Liver (tissue), 8 donors: ENCODE measurements at regions not wholly inside any gene's neighbourhood (a gene's known extent, or its start where the extent isn't known, plus 50 kb on each side); places are given as distances from the start of the nearest gene placed in this dataset.

Experiments
- DNase-seq: peaks from one replicate; pipeline ENCODE4 v3.0.0-alpha.2; 2017; ENCODE audit warnings: low spot score
- H3K27ac ChIP-seq, 2 donors: one replicate each; pipeline ENCODE4 v1.7.0; 2013; ENCODE audit warnings: inconsistent platforms in 2 of 2, low read length in 2 of 2, control low read depth in 1 of 2, low read depth in 1 of 2, mild to moderate bottlenecking in 1 of 2
- H3K27me3 ChIP-seq, 4 donors: one replicate each; pipeline versions ENCODE4 v1.6.1 to v1.7.0; 2013; ENCODE audit warnings: low read length in 3 of 4, inconsistent platforms in 1 of 4, mild to moderate bottlenecking in 1 of 4, moderate library complexity in 1 of 4; ENCODE audit not compliant: control insufficient read depth in 4 of 4, insufficient read depth in 4 of 4
- H3K36me3 ChIP-seq, 4 donors: one replicate each; pipeline versions ENCODE4 v1.6.1 to v1.7.0; 2013; ENCODE audit warnings: low read length in 3 of 4, mild to moderate bottlenecking in 3 of 4, low read depth in 1 of 4, moderate library complexity in 1 of 4; ENCODE audit not compliant: control insufficient read depth in 4 of 4, insufficient read depth in 3 of 4
- H3K4me1 ChIP-seq, 4 donors: one replicate each; pipeline versions ENCODE4 v1.6.1 to v1.7.0; 2013; ENCODE audit warnings: low read length in 3 of 4, mild to moderate bottlenecking in 3 of 4, moderate library complexity in 1 of 4; ENCODE audit not compliant: control insufficient read depth in 4 of 4, insufficient read depth in 4 of 4
- H3K4me3 ChIP-seq, 3 donors: one replicate each; pipeline versions ENCODE4 v1.6.1 to v1.7.0; 2013; ENCODE audit warnings: low read length in 3 of 3, control low read depth in 1 of 3, low read depth in 1 of 3, mild to moderate bottlenecking in 1 of 3
- H3K9ac ChIP-seq, 2 donors: one replicate each; pipeline ENCODE4 v1.7.0; 2013; ENCODE audit warnings: low read length in 2 of 2, mild to moderate bottlenecking in 2 of 2, moderate library complexity in 2 of 2, control low read depth in 1 of 2, low read depth in 1 of 2
- H3K9me3 ChIP-seq, 4 donors: one replicate each; pipeline versions ENCODE4 v1.6.1 to v1.7.0; 2013; ENCODE audit warnings: low read length in 3 of 4; ENCODE audit not compliant: control insufficient read depth in 4 of 4
- ATF3 ChIP-seq: IDR thresholded peaks from 2 replicates; pipeline ENCODE4 v1.6.1; 2016; ENCODE audit warnings: antibody characterized with exemption
- CTCF ChIP-seq: fragments of 150-350 bp; IDR thresholded peaks from 2 replicates; pipeline ENCODE4 v1.5.1; 2017; ENCODE audit warnings: improper control_type of control experiment, low read depth, low read length; ENCODE audit not compliant: missing input control
- EGR1 ChIP-seq, 2 donors: IDR thresholded peaks; 2 replicates each; pipeline ENCODE4 v1.6.1; 2016 to 2018; ENCODE audit warnings: antibody characterized with exemption in 2 of 2, low read depth in 2 of 2
- FOXA2 ChIP-seq: IDR thresholded peaks from 2 replicates; pipeline ENCODE4 v1.6.1; 2016; ENCODE audit warnings: antibody characterized with exemption
- GABPA ChIP-seq, 2 donors: IDR thresholded peaks in 1 of 2; conservative IDR thresholded peaks in 1 of 2; 2 replicates each; pipeline ENCODE4 v1.6.1; 2016; ENCODE audit warnings: antibody characterized with exemption in 2 of 2, mild to moderate bottlenecking in 1 of 2, moderate library complexity in 1 of 2
- HNF4A ChIP-seq, 2 donors: conservative IDR thresholded peaks; 2 replicates each; pipeline ENCODE4 v1.6.1; 2016; ENCODE audit warnings: antibody characterized with exemption in 2 of 2, mild to moderate bottlenecking in 2 of 2
- HNF4G ChIP-seq: IDR thresholded peaks from 2 replicates; pipeline ENCODE4 v1.6.1; 2016; ENCODE audit warnings: antibody characterized with exemption
- JUND ChIP-seq, 2 donors: IDR thresholded peaks; 2 replicates each; pipeline ENCODE4 v1.6.1; 2016; ENCODE audit warnings: antibody characterized with exemption in 2 of 2
- MAX ChIP-seq: IDR thresholded peaks from 2 replicates; pipeline ENCODE4 v1.6.1; 2016; ENCODE audit warnings: antibody characterized with exemption
- NR2F2 ChIP-seq: IDR thresholded peaks from 2 replicates; pipeline ENCODE4 v1.6.1; 2016; ENCODE audit warnings: antibody characterized with exemption
- RAD21 ChIP-seq, 2 donors: IDR thresholded peaks; 2 replicates each; pipeline ENCODE4 v1.6.1; 2016; ENCODE audit warnings: antibody characterized with exemption in 2 of 2, mild to moderate bottlenecking in 2 of 2
- REST ChIP-seq: IDR thresholded peaks from 2 replicates; pipeline ENCODE4 v1.6.1; 2016; ENCODE audit warnings: antibody characterized with exemption, mild to moderate bottlenecking
- RXRA ChIP-seq, 2 donors: IDR thresholded peaks; 2 replicates each; pipeline ENCODE4 v1.6.1; 2017 to 2018; ENCODE audit warnings: antibody characterized with exemption in 2 of 2, mild to moderate bottlenecking in 1 of 2
- SP1 ChIP-seq: IDR thresholded peaks from 2 replicates; pipeline ENCODE4 v1.6.1; 2018; ENCODE audit warnings: antibody characterized with exemption, mild to moderate bottlenecking
- TAF1 ChIP-seq: conservative IDR thresholded peaks from 2 replicates; pipeline ENCODE4 v1.6.1; 2016; ENCODE audit warnings: antibody characterized with exemption, mild to moderate bottlenecking
- YY1 ChIP-seq: IDR thresholded peaks from 2 replicates; pipeline ENCODE4 v1.6.1; 2016; ENCODE audit warnings: antibody characterized with exemption, mild to moderate bottlenecking
- ZBTB33 ChIP-seq: IDR thresholded peaks from 2 replicates; pipeline ENCODE4 v1.6.1; 2016; ENCODE audit warnings: antibody characterized with exemption
- WGBS: extraction: QIAGEN DNeasy Blood & Tissue Kit; methylation state at CpG from one replicate; pipeline ENCODE4 v1.1.7; 2013; 5-methylcytosine and 5-hydroxymethylcytosine counted together
- donor health status: healthy.
- donor health status: healthy.
- donor health status: healthy.
- donor health status: healthy.
- donor health status: healthy.

- Histone ChIP-seq H3K36me3 (no peaks in the 10 kb centered on the region), H3K4me3 (no peak overlapping the region), H3K9ac (no peak overlapping the region), H3K9me3 (no peaks in the 10 kb centered on the region), H3K4me1 (no peaks in the 10 kb centered on the region), H3K27ac (no peak overlapping the region), H3K27me3 (no peaks in the 10 kb centered on the region)
- WGBS: 28% methylated on average over 4 of the region's 4 CpGs
- TF ChIP-seq NR2F2: no peak
- no peak for TF ChIP-seq HNF4G
- TF ChIP-seq CTCF: peak; percentile 97
- TF ChIP-seq RAD21 (IDR thresholded peaks at IDR 0.05): peak; percentile 97 to 98
- peak; percentile 11 for TF ChIP-seq ZBTB33
- peak; percentile 49 for DNase-seq
Observed at GRCh38 chr4:104860238-104861123, 286.2 kb upstream of the TET2 start.

- no peak for DNase-seq
- H3K27me3 ChIP-seq: no peaks in the 10 kb centered on the region
- H3K27ac ChIP-seq: no peak overlapping the region
- H3K4me3 ChIP-seq: no peak overlapping the region
- H3K9me3 ChIP-seq: no peaks in the 10 kb centered on the region
- no peaks in the 10 kb centered on the region for H3K4me1 ChIP-seq
- no peak for TF ChIP-seq EGR1 (IDR thresholded peaks at IDR 0.05; ENCODE audit: low read depth in 2 of 2)
- no peaks in the 10 kb centered on the region for H3K36me3 ChIP-seq
- WGBS: 94% methylated on average over 4 of the region's 4 CpGs
- H3K9ac ChIP-seq: no peak overlapping the region
Observed at GRCh38 chr4:104866809-104867208, 279.9 kb upstream of the TET2 start.

GRCh38 chr4:104868533-104868932 lies 278.1 kb upstream of the TET2 start:
- no peak overlapping the region for H3K4me3 ChIP-seq
- no peaks in the 10 kb centered on the region for H3K27me3 ChIP-seq
- no peak overlapping the region for H3K27ac ChIP-seq
- no peaks in the 10 kb centered on the region for H3K4me1 ChIP-seq
- DNase-seq: no peak
- H3K9me3 ChIP-seq: no peaks in the 10 kb centered on the region
- no peak overlapping the region for H3K9ac ChIP-seq
- H3K36me3 ChIP-seq: no peaks in the 10 kb centered on the region
- TF ChIP-seq GABPA (IDR thresholded peaks at IDR 0.05 in 1 of 2, conservative IDR thresholded peaks at IDR 0.05 in 1 of 2) (no peak), EGR1 (IDR thresholded peaks at IDR 0.05; ENCODE audit: low read depth in 2 of 2) (no peak), NR2F2 (no peak), SP1 (no peak), FOXA2 (no peak), JUND (IDR thresholded peaks at IDR 0.05) (no peak), TAF1 (no peak), HNF4A (conservative IDR thresholded peaks at IDR 0.05) (no peak), YY1 (no peak), REST (no peak), CTCF (no peak), MAX (no peak), ATF3 (no peak), RXRA (IDR thresholded peaks at IDR 0.05) (no peak), HNF4G (no peak), RAD21 (IDR thresholded peaks at IDR 0.05) (no peak)
